Colonic mucosa (tissue), 4 donors: ENCODE measurements at regions not wholly inside any gene's neighbourhood (a gene's known extent, or its start where the extent isn't known, plus 50 kb on each side); places are given as distances from the start of the nearest gene placed in this dataset.

Source experiments
- DNase-seq: peaks from one replicate; pipeline ENCODE4 v3.0.0-alpha.2; 2020
- H3K27ac ChIP-seq: fragments of 200-600 bp; one replicate; pipeline ENCODE4 v1.8.0; 2021
- H3K27me3 ChIP-seq: fragments of 200-600 bp; one replicate; pipeline ENCODE4 v1.8.0; 2021
- H3K36me3 ChIP-seq: fragments of 200-600 bp; one replicate; pipeline ENCODE4 v1.8.0; 2021
- H3K4me1 ChIP-seq: fragments of 200-600 bp; one replicate; pipeline ENCODE4 v1.8.0; 2021; ENCODE audit warnings: mild to moderate bottlenecking
- H3K4me3 ChIP-seq: fragments of 200-600 bp; one replicate; pipeline ENCODE4 v1.8.0; 2021
- H3K9ac ChIP-seq, 2 donors: one replicate each; pipeline ENCODE4 v1.7.0; 2013; ENCODE audit warnings: control low read depth in 2 of 2, low read depth in 2 of 2, low read length in 2 of 2
- H3K9me3 ChIP-seq: fragments of 200-600 bp; one replicate; pipeline ENCODE4 v1.8.0; 2021
- intact Hi-C: fragments of 100-400 bp; cut with DNase I; formaldehyde crosslinking; loops from one replicate; pipeline ENCODE4 v1.14.1; 2022
- TF ChIP-seq, protein P1 (sequence below): fragments of 200-600 bp; IDR thresholded peaks from one replicate; pipeline ENCODE4 v1.8.0; 2022; ENCODE audit warnings: antibody characterized with exemption, mild to moderate bottlenecking
- donor health status: healthy.
- donor health status: DM: no; HTN: no; CAD: no.
- donor health status: DM: no; HTN: no; CAD: no.

DNA sequence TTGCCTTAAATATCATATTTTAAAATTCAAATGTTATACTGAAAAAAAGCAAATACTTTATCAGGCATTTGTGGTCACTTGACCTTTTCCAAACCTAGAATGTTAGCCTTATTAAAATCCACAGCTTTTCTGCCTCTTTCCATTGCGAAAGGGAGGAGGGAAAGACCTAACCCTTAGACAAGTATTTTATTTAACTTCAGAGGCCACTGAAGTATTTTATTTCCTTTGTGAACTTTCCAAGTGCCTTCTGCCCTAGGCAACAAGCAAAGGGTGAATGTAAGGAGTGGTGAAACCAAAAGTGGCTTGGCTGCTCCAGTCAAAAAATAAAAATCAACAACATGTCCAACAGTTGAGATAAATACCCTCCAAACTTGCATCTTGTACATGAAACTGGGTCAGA, 376.1 kb downstream of the EFNA5 start:
- Histone ChIP-seq H3K4me1 (no peaks in the 10 kb centered on the region), H3K9ac (no peak overlapping the region), H3K9me3 (no peaks in the 10 kb centered on the region), H3K4me3 (no peak overlapping the region), H3K27ac (no peak overlapping the region), H3K36me3 (no peaks in the 10 kb centered on the region), H3K27me3 (no peaks in the 10 kb centered on the region)
- intact Hi-C loops = no loop called here
- no peak for DNase-seq
- TF ChIP-seq, protein P1, sequence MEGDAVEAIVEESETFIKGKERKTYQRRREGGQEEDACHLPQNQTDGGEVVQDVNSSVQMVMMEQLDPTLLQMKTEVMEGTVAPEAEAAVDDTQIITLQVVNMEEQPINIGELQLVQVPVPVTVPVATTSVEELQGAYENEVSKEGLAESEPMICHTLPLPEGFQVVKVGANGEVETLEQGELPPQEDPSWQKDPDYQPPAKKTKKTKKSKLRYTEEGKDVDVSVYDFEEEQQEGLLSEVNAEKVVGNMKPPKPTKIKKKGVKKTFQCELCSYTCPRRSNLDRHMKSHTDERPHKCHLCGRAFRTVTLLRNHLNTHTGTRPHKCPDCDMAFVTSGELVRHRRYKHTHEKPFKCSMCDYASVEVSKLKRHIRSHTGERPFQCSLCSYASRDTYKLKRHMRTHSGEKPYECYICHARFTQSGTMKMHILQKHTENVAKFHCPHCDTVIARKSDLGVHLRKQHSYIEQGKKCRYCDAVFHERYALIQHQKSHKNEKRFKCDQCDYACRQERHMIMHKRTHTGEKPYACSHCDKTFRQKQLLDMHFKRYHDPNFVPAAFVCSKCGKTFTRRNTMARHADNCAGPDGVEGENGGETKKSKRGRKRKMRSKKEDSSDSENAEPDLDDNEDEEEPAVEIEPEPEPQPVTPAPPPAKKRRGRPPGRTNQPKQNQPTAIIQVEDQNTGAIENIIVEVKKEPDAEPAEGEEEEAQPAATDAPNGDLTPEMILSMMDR = no peak

DNA sequence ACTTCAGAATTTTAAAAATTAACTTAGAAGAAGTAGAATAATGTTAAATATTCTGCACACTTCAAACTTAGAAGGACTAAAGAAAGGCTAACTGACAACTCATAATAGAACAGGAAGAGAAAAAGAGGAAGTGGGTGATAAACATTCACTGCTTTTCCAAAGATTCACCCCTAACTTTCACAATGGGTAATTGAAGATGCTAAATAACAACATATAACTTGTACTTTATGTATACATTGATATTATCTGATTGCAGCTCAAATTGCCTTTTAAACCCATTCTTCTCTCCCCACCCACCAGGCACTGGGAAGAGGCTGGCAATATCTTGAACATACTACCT, 376.6 kb downstream of the EFNA5 start:
- intact Hi-C loops = no loop called here
- Histone ChIP-seq H3K4me1 (no peaks in the 10 kb centered on the region), H3K4me3 (no peak overlapping the region), H3K9me3 (no peaks in the 10 kb centered on the region), H3K27ac (no peak overlapping the region), H3K9ac (no peak overlapping the region), H3K27me3 (no peaks in the 10 kb centered on the region), H3K36me3 (no peaks in the 10 kb centered on the region)
- DNase-seq = no peak
- TF ChIP-seq, protein P1 = no peak

DNA sequence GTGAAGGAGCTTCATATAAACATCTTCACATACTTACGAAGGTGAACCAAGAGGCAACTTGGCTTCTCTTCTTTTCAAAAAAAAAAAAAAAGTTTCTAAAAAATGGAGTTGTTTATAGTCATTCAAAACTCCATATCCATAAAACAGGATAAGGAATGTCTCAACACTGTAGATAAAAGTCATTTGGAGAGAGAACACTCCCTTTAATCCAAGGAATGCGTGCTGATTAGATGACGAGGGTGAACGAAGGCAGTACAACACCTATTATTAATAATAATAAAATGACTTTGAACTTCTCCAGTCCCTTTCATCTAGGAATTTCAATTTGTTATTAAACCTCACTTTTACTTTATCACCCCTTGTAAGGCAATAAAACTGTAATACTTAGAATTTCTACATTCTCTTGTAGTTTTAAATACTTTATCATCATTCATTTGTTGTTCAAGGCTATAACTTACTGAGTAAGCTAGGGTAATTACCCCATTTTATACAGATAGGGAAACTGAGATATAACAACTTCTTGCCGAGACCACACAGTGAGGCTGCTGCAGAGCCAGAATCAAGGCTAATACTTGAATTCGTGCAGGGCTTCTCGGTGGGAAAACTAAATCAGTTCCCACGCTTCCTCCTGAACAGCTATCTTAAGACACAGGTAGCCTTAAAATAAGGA, 377.1 kb downstream of the EFNA5 start:
- DNase-seq = no peak
- Histone ChIP-seq H3K36me3 (no peaks in the 10 kb centered on the region), H3K4me1 (no peaks in the 10 kb centered on the region), H3K27me3 (no peaks in the 10 kb centered on the region), H3K27ac (no peak overlapping the region), H3K9me3 (no peaks in the 10 kb centered on the region), H3K4me3 (no peak overlapping the region), H3K9ac (no peak overlapping the region)
- TF ChIP-seq, protein P1 = no peak
- intact Hi-C loops = no loop called here

DNA sequence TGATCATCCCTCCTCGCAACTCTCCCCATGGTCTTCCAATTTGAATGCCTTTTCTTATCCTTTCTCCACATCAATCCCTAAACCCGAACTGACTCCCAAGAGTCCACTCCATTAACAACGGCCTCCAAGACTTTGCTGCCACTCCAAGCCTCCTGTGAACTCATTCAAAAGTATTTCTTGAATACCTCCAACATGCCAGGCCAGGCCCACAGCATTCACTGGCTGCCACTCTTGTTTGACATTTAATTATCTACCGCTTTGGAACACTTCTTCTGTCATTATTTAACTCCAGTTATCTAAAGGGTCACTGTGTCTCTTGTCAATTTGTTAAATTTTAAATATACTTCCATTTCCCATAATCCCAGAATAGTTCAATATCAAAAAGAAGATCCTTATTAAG, 378.9 kb downstream of the EFNA5 start:
- intact Hi-C loops = no loop called here
- H3K27me3 ChIP-seq = no peaks in the 10 kb centered on the region
- no peaks in the 10 kb centered on the region for H3K9me3 ChIP-seq
- DNase-seq = no peak
- no peak overlapping the region for H3K9ac ChIP-seq
- TF ChIP-seq, protein P1 = no peak
- no peaks in the 10 kb centered on the region for H3K36me3 ChIP-seq
- H3K4me1 ChIP-seq = no peaks in the 10 kb centered on the region
- H3K4me3 ChIP-seq = no peak overlapping the region
- H3K27ac ChIP-seq = no peak overlapping the region

DNA sequence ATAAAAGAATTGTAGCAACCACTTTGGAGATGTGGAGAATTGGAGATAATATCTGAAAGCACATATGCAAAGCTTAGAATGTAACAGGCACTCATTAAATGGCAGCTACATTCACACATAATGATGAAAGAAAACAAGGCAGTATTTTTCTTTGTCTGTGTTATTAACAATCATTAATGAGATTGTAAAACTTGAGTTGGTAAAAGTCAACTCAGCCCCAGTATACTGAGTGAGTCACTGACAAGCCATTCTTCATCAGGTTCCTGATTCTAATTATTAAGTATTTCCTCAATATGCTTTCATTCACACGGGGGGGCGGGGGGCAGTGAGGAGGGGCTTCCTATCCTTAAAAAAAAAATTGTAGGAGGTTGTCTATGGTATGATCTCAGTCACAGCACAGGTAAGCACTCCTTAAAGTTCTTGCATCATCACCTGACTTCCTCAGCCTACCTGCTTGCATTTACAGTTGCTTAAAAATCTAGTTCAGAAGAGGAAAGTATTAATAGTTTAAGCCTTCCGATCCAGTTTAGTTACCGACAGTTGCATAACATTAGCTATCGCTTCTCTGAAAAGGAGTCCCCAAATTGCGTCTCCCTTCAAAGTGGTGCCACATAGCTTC, 379.8 kb downstream of the EFNA5 start:
- TF ChIP-seq, protein P1 = no peak

More for the DNA sequence above, 379.8 kb downstream of the EFNA5 start:
- Histone ChIP-seq H3K36me3 (no peaks in the 10 kb centered on the region), H3K9ac (no peak overlapping the region), H3K4me1 (no peaks in the 10 kb centered on the region), H3K27ac (no peak overlapping the region), H3K9me3 (no peaks in the 10 kb centered on the region), H3K27me3 (no peaks in the 10 kb centered on the region), H3K4me3 (no peak overlapping the region)
- intact Hi-C loops = no loop called here
- no peak for DNase-seq
